ENCODE measurements at regions not wholly inside any gene's neighbourhood (a gene's known extent, or its start where the extent isn't known, plus 50 kb on each side); places are given as distances from the start of the nearest gene placed in this dataset.

- H3K27me3 Mint-ChIP-seq: peaks cover 7 to 16% of the 10 kb centered on the region in 2 donors
- no peaks in the 10 kb centered on the region for H3K9me3 Mint-ChIP-seq
- no peaks in the 10 kb centered on the region for H3K4me1 Mint-ChIP-seq
- no peaks in the 10 kb centered on the region for H3K36me3 Mint-ChIP-seq
- no peak overlapping the region for H3K27ac Mint-ChIP-seq
- no peak for DNase-seq
- H3K4me3 Mint-ChIP-seq: no peak overlapping the region
- no peak for ATAC-seq (replicated peaks)
Observed at GRCh38 chr1:182128502-182128901, 67.0 kb upstream of the ZNF648 start.

GRCh38 chr1:182127656-182128055 lies 66.1 kb upstream of the ZNF648 start:
- Mint-ChIP-seq H3K27me3 (peaks cover 7 to 16% of the 10 kb centered on the region in 2 donors), H3K27ac (no peak overlapping the region), H3K9me3 (no peaks in the 10 kb centered on the region)

GRCh38 chr1:182126272-182126800 lies 64.8 kb upstream of the ZNF648 start:
- Mint-ChIP-seq H3K4me1 (no peaks in the 10 kb centered on the region), H3K4me3 (no peak overlapping the region), H3K27ac (no peak overlapping the region), H3K9me3 (no peaks in the 10 kb centered on the region), H3K27me3 (peaks cover 7 to 21% of the 10 kb centered on the region in 2 donors), H3K36me3 (no peaks in the 10 kb centered on the region)
- no peak for ATAC-seq (replicated peaks)
- DNase-seq: no peak

More at GRCh38 chr1:182127656-182128055, 66.1 kb upstream of the ZNF648 start:
- H3K4me3 Mint-ChIP-seq: no peak overlapping the region
- no peaks in the 10 kb centered on the region for H3K36me3 Mint-ChIP-seq
- no peaks in the 10 kb centered on the region for H3K4me1 Mint-ChIP-seq
- DNase-seq: no peak
- no peak for ATAC-seq (replicated peaks)

- ATAC-seq (replicated peaks): no peak
- Mint-ChIP-seq H3K27me3 (peaks cover 0 to 5% of the 10 kb centered on the region in 2 donors), H3K9me3 (no peaks in the 10 kb centered on the region), H3K4me1 (no peaks in the 10 kb centered on the region), H3K36me3 (no peaks in the 10 kb centered on the region), H3K27ac (no peak overlapping the region), H3K4me3 (no peak overlapping the region)
- DNase-seq: no peak
Observed at GRCh38 chr1:182122913-182123260, 61.4 kb upstream of the ZNF648 start.

GRCh38 chr1:182122256-182122912 lies 60.9 kb upstream of the ZNF648 start:
- no peak overlapping the region for H3K27ac Mint-ChIP-seq
- H3K9me3 Mint-ChIP-seq: no peaks in the 10 kb centered on the region
- no peak overlapping the region for H3K4me3 Mint-ChIP-seq
- H3K4me1 Mint-ChIP-seq: no peaks in the 10 kb centered on the region
- H3K36me3 Mint-ChIP-seq: no peaks in the 10 kb centered on the region
- DNase-seq (no peak), ATAC-seq (replicated peaks) (no peak)
- peaks cover 0 to 5% of the 10 kb centered on the region in 2 donors for H3K27me3 Mint-ChIP-seq

GRCh38 chr1:182121787-182122186 lies 60.3 kb upstream of the ZNF648 start:
- ATAC-seq (replicated peaks) (no peak), DNase-seq (no peak)
- Mint-ChIP-seq H3K4me3 (no peak overlapping the region), H3K9me3 (no peaks in the 10 kb centered on the region), H3K27ac (no peak overlapping the region), H3K36me3 (no peaks in the 10 kb centered on the region), H3K27me3 (peaks cover 4 to 5% of the 10 kb centered on the region in 2 donors), H3K4me1 (no peaks in the 10 kb centered on the region)

GRCh38 chr1:182120411-182121258 lies 59.1 kb upstream of the ZNF648 start:
- ATAC-seq (replicated peaks): no peak
- no peak for DNase-seq
- H3K36me3 Mint-ChIP-seq: no peaks in the 10 kb centered on the region

GRCh38 chr1:182119631-182120030 lies 58.1 kb upstream of the ZNF648 start:
- no peak overlapping the region for H3K27ac Mint-ChIP-seq
- H3K27me3 Mint-ChIP-seq: peaks cover 13 to 15% of the 10 kb centered on the region in 2 donors
- no peaks in the 10 kb centered on the region for H3K4me1 Mint-ChIP-seq
- ATAC-seq (replicated peaks): no peak
- H3K36me3 Mint-ChIP-seq: no peaks in the 10 kb centered on the region
- no peaks in the 10 kb centered on the region for H3K9me3 Mint-ChIP-seq
- no peak overlapping the region for H3K4me3 Mint-ChIP-seq
- DNase-seq: no peak

More at GRCh38 chr1:182120411-182121258, 59.1 kb upstream of the ZNF648 start:
- no peaks in the 10 kb centered on the region for H3K4me1 Mint-ChIP-seq
- no peak overlapping the region for H3K27ac Mint-ChIP-seq
- no peaks in the 10 kb centered on the region for H3K9me3 Mint-ChIP-seq
- no peak overlapping the region for H3K4me3 Mint-ChIP-seq
- H3K27me3 Mint-ChIP-seq: peaks cover 13% of the 10 kb centered on the region in 2 donors

GRCh38 chr1:182118851-182119250 lies 57.3 kb upstream of the ZNF648 start:
- Mint-ChIP-seq H3K4me3 (no peak overlapping the region), H3K9me3 (no peaks in the 10 kb centered on the region), H3K4me1 (no peaks in the 10 kb centered on the region), H3K27ac (no peak overlapping the region), H3K36me3 (no peaks in the 10 kb centered on the region), H3K27me3 (peaks cover 13 to 23% of the 10 kb centered on the region in 2 donors)
- ATAC-seq (replicated peaks) (no peak), DNase-seq (no peak)

- no peaks in the 10 kb centered on the region for H3K4me1 Mint-ChIP-seq
- peaks cover 28 to 54% of the 10 kb centered on the region in 2 donors for H3K27me3 Mint-ChIP-seq
- DNase-seq (no peak), ATAC-seq (replicated peaks) (no peak)
- H3K36me3 Mint-ChIP-seq: peaks cover 0 to 3% of the 10 kb centered on the region in 2 donors
- H3K4me3 Mint-ChIP-seq: no peak overlapping the region
- no peak overlapping the region for H3K27ac Mint-ChIP-seq
- H3K9me3 Mint-ChIP-seq: no peaks in the 10 kb centered on the region
Observed at GRCh38 chr1:182114627-182115023, 53.1 kb upstream of the ZNF648 start.

GRCh38 chr1:182113879-182114626 lies 52.5 kb upstream of the ZNF648 start:
- no peak for ATAC-seq (replicated peaks)

GRCh38 chr1:182111496-182111895 lies 50.0 kb upstream of the ZNF648 start:
- Mint-ChIP-seq H3K27ac (no peak overlapping the region), H3K4me1 (no peaks in the 10 kb centered on the region), H3K4me3 (no peak overlapping the region), H3K27me3 (peaks cover 34 to 64% of the 10 kb centered on the region in 2 donors), H3K36me3 (peaks cover 0 to 3% of the 10 kb centered on the region in 2 donors), H3K9me3 (peaks cover 6 to 7% of the 10 kb centered on the region in 2 donors)
- ATAC-seq (replicated peaks) (no peak), DNase-seq (no peak)

More at GRCh38 chr1:182113879-182114626, 52.5 kb upstream of the ZNF648 start:
- H3K27ac Mint-ChIP-seq: no peak overlapping the region
- peaks cover 28 to 56% of the 10 kb centered on the region in 2 donors for H3K27me3 Mint-ChIP-seq
- peaks cover 0 to 3% of the 10 kb centered on the region in 2 donors for H3K36me3 Mint-ChIP-seq
- H3K4me3 Mint-ChIP-seq: no peak overlapping the region
- no peaks in the 10 kb centered on the region for H3K4me1 Mint-ChIP-seq
- DNase-seq: no peak
- H3K9me3 Mint-ChIP-seq: no peaks in the 10 kb centered on the region
